ENCODE measurements at regions not wholly inside any gene's neighbourhood (a gene's known extent, or its start where the extent isn't known, plus 50 kb on each side); places are given as distances from the start of the nearest gene placed in this dataset.

DNA sequence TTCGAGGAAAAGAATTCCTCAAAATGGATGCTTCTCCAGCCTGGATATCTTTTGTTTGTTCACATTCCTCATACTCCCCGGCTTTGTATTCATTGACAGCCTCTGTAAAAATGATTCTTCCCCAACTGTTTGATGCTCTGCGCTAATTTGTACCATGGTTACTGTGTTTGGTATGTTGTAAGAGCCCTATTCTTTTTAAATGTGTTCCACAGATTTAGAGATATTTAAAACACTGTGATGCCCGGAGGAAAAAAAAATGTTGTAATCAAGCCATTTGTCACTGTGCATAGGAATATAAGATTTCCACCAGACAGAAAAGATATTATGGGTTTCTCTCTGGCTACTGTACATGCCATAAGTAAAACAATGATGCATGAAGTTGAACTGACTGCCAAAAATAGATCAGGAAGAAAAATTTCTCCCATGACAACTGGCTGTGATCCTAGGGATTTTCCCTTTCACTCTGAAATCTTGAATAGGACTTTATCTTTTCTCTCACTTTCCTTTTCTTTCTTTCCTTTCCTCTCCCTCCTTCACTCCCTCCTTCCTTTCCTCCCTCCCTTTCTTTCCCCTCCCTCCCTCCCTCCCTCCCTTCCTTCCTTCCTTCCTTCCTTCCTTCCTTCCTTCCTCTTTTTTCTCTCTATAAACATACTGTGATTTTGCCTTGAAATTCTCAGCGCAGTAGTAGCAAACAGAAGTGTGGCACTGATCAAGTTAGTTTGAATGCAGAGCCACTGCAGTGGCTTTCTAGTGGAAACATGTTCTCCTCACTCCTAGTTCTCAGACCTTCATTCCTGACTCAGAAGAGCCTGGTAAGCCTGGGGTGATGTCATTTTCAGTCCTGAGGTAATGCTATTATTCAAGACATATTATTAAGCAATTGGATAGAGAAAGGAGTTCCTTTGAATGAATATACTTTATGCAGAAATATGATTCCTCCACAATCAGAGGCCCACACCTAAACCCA, 254.9 kb upstream of the TBL1XR1 start:
- Mint-ChIP-seq H3K36me3 (no peaks in the 10 kb centered on the region), H3K4me1 (peaks cover 11% of the 10 kb centered on the region), H3K9me3 (peaks cover 3% of the 10 kb centered on the region), H3K27ac (no peak overlapping the region), H3K27me3 (ENCODE audit: low read depth) (no peaks in the 10 kb centered on the region), H3K4me3 (no peak overlapping the region)
- ChIA-PET CTCF (no interaction called here), POLR2A (no interaction called here)
- no peak for DNase-seq (ENCODE audit: low spot score)
- ATAC-seq: no peak
- no peak for TF ChIP-seq TP53 (CRISPR knock-in tag; IDR thresholded peaks at IDR 0.05)
- TF ChIP-seq NR1H2 (CRISPR knock-in tag; IDR thresholded peaks at IDR 0.05): no peak
- TF ChIP-seq ZNF219 (CRISPR knock-in tag; IDR thresholded peaks at IDR 0.05; ENCODE audit: borderline replicate concordance): no peak
- TF ChIP-seq FOXP1 (CRISPR knock-in tag; IDR thresholded peaks at IDR 0.05; ENCODE audit: borderline replicate concordance): no peak
- no peak for TF ChIP-seq USF2 (CRISPR knock-in tag; IDR thresholded peaks at IDR 0.05)
- TF ChIP-seq IRF2 (CRISPR knock-in tag; IDR thresholded peaks at IDR 0.05; ENCODE audit: borderline replicate concordance, low read depth): no peak
- no peak for TF ChIP-seq PRRX2 (CRISPR knock-in tag; IDR thresholded peaks at IDR 0.05)
- no peak for TF ChIP-seq ZBTB43 (CRISPR knock-in tag; IDR thresholded peaks at IDR 0.05)
- no peak for TF ChIP-seq HMGA2 (CRISPR knock-in tag; IDR thresholded peaks at IDR 0.05)
- no peak for TF ChIP-seq NR2C2 (CRISPR knock-in tag; IDR thresholded peaks at IDR 0.05)
- TF ChIP-seq E2F1 (CRISPR knock-in tag; IDR thresholded peaks at IDR 0.05): no peak
- TF ChIP-seq AFF4 (CRISPR knock-in tag; IDR thresholded peaks at IDR 0.05; ENCODE audit: borderline replicate concordance): no peak
- TF ChIP-seq ZNF671 (CRISPR knock-in tag; IDR thresholded peaks at IDR 0.05): no peak
- no peak for TF ChIP-seq SMAD4 (CRISPR knock-in tag; IDR thresholded peaks at IDR 0.05)
- no peak for TF ChIP-seq ZNF416 (CRISPR knock-in tag; IDR thresholded peaks at IDR 0.05)
- TF ChIP-seq, protein P1, sequence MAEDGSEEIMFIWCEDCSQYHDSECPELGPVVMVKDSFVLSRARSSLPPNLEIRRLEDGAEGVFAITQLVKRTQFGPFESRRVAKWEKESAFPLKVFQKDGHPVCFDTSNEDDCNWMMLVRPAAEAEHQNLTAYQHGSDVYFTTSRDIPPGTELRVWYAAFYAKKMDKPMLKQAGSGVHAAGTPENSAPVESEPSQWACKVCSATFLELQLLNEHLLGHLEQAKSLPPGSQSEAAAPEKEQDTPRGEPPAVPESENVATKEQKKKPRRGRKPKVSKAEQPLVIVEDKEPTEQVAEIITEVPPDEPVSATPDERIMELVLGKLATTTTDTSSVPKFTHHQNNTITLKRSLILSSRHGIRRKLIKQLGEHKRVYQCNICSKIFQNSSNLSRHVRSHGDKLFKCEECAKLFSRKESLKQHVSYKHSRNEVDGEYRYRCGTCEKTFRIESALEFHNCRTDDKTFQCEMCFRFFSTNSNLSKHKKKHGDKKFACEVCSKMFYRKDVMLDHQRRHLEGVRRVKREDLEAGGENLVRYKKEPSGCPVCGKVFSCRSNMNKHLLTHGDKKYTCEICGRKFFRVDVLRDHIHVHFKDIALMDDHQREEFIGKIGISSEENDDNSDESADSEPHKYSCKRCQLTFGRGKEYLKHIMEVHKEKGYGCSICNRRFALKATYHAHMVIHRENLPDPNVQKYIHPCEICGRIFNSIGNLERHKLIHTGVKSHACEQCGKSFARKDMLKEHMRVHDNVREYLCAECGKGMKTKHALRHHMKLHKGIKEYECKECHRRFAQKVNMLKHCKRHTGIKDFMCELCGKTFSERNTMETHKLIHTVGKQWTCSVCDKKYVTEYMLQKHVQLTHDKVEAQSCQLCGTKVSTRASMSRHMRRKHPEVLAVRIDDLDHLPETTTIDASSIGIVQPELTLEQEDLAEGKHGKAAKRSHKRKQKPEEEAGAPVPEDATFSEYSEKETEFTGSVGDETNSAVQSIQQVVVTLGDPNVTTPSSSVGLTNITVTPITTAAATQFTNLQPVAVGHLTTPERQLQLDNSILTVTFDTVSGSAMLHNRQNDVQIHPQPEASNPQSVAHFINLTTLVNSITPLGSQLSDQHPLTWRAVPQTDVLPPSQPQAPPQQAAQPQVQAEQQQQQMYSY (CRISPR knock-in tag; IDR thresholded peaks at IDR 0.05): no peak
- TF ChIP-seq ELF4 (CRISPR knock-in tag; IDR thresholded peaks at IDR 0.05; ENCODE audit: low read depth): no peak
- TF ChIP-seq SP1 (CRISPR knock-in tag; conservative IDR thresholded peaks at IDR 0.05): no peak
